ENCODE measurements at regions not wholly inside any gene's neighbourhood (a gene's known extent, or its start where the extent isn't known, plus 50 kb on each side); places are given as distances from the start of the nearest gene placed in this dataset.
"Not testable (repeated sequence)": the region's sequence is repeated elsewhere in the genome, so short reads cannot be mapped to it uniquely, and the experiment has no call there.

DNA sequence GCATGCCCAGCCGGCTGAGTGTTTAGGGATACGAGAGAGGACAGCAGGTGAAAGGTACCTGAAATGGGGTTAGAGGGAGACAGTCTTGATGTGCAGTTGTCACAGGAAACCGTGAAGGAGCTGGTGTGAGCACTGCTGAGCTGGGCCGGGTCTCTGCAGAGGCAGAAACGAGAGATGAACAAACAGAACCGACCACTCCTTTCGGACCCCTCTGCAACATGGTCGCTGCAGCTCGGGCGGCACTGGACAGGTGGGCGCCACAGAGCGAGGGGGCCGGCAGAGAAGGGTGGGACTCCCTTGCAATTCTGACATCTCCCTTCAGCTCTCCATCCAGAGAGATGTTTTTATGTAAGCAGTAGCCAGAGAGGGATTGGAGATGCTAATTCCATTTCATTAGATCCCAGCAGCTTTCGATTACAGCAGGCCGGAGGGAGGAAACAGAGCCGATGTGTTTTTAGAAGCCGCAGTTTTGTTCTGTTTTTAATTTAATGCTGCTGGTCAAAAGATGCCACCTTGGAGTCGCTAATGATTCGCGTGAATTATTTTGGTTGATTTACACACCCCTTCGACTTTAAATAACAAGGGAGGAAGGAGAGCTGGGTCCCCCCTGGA is 86.3 kb upstream of the RPL38 start:
- in situ Hi-C loops (cut with HindIII; ENCODE audit: low pct_unique_long_range_greater_than_20kb, low sequenced_read_pairs): no loop called here
- no peak for DNase-seq (ENCODE audit: low read depth in 1 of 2, low spot score in 1 of 2)
- no peak for TF ChIP-seq JUND (IDR thresholded peaks at IDR 0.05; ENCODE audit: low read depth)

- peak; percentile 36 to 38 for DNase-seq (ENCODE audit: low read depth in 1 of 2, low spot score in 1 of 2)
- in situ Hi-C loops (cut with HindIII; ENCODE audit: low pct_unique_long_range_greater_than_20kb, low sequenced_read_pairs): no loop called here
Measured at GRCh38 chr17:74117999-74118421, 85.5 kb upstream of the RPL38 start.

GRCh38 chr17:74118504-74118903 is 85.0 kb upstream of the RPL38 start:
- DNase-seq (ENCODE audit: low read depth in 1 of 2, low spot score in 1 of 2): peak in 1 of 2 experiments; percentile 10
- in situ Hi-C loops (cut with HindIII; ENCODE audit: low pct_unique_long_range_greater_than_20kb, low sequenced_read_pairs): no loop called here
- no peak for TF ChIP-seq JUND (IDR thresholded peaks at IDR 0.05; ENCODE audit: low read depth)

More at GRCh38 chr17:74117999-74118421, 85.5 kb upstream of the RPL38 start:
- TF ChIP-seq JUND (IDR thresholded peaks at IDR 0.05; ENCODE audit: low read depth): no peak

DNA sequence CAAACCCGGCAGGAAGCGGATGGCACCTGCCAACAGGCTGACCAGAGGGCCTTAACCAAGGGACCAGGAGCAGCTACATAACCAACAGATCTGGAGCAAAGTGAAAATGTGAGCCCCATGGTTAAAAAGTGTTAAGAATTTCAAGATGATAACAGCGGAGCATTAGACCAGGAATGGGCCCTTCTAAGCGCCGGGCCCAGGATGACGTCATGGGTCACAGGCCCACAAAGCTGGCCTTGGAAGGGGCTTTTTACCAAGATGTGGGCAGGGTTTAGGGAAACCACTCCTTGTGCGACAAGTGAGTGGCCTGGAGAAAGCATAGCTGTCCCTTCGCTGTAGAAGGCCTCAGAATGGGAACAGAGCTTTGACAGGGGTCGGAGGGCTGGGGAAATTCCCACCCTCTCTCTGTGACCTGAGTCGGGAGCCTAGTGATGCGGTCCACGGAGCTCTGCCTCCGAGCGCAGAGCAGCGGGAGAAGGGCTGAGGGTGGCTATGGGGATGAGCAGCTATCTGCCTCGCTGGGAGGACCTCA is 84.4 kb upstream of the RPL38 start:
- TF ChIP-seq JUND (IDR thresholded peaks at IDR 0.05; ENCODE audit: low read depth): no peak
- no peak for DNase-seq (ENCODE audit: low read depth in 1 of 2, low spot score in 1 of 2)
- in situ Hi-C loops (cut with HindIII; ENCODE audit: low pct_unique_long_range_greater_than_20kb, low sequenced_read_pairs): no loop called here

GRCh38 chr17:74119965-74120364 is 83.5 kb upstream of the RPL38 start:
- no peak for TF ChIP-seq JUND (IDR thresholded peaks at IDR 0.05; ENCODE audit: low read depth)
- in situ Hi-C loops (cut with HindIII; ENCODE audit: low pct_unique_long_range_greater_than_20kb, low sequenced_read_pairs): no loop called here
- DNase-seq (ENCODE audit: low read depth in 1 of 2, low spot score in 1 of 2): no peak

DNA sequence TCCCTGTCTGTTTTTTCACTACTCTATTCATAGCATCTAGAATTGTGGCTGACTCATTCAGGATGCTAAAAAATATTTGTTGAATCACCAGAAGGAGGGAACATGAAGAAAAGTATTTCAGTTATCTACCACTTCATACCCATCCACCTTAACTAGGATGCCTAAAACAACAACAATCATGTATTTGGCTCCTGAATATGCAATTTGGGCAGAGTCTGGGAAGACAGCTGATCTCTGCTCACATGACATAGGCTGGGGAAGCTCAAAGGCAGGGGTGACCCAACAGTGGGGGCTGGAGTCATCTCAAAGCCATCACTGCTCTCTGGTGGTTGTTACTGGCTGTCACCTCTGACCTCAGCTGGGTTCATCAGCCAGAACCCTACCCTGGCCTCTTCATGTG is 80.1 kb upstream of the RPL38 start:
- DNase-seq (ENCODE audit: low read depth in 1 of 2, low spot score in 1 of 2): no peak
- in situ Hi-C loops (cut with HindIII; ENCODE audit: low pct_unique_long_range_greater_than_20kb, low sequenced_read_pairs): no loop called here
- TF ChIP-seq JUND (IDR thresholded peaks at IDR 0.05; ENCODE audit: low read depth): no peak

DNA sequence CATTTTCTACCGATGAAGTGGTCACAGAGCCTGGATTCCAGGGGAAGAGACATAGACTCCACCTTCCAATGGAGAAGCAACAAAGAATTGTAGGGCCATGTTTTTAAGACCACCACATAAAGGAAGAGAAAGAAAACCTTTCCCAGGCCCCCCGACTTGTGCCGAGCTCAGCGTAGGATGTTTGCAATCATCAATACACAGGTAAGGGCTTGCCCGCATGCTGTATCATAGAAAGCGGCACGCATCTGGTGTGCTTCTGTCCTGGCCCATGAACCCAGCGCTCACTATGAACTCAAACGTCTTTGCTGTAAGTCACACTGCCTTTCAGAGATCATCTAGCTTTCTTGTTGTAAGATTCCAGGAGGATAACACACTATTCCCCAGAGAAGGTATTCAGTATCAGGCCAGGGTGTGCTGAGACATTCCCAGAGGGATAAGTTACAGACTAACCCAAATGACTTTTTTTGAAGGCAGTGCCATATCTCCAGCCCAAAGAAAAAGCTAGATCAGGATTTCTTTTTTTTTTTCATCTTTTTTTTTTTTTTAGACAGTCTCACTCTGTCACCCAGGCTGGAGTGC is 79.5 kb upstream of the RPL38 start:
- in situ Hi-C loops (cut with HindIII; ENCODE audit: low pct_unique_long_range_greater_than_20kb, low sequenced_read_pairs): no loop called here
- DNase-seq (ENCODE audit: low read depth in 1 of 2, low spot score in 1 of 2): no peak
- no peak for TF ChIP-seq JUND (IDR thresholded peaks at IDR 0.05; ENCODE audit: low read depth)

GRCh38 chr17:74125156-74125555 is 78.3 kb upstream of the RPL38 start:
- in situ Hi-C loops (cut with HindIII; ENCODE audit: low pct_unique_long_range_greater_than_20kb, low sequenced_read_pairs): no loop called here
- peak; percentile 52 to 60 for DNase-seq (ENCODE audit: low read depth in 1 of 2, low spot score in 1 of 2)
- TF ChIP-seq JUND (IDR thresholded peaks at IDR 0.05; ENCODE audit: low read depth): no peak

- in situ Hi-C loops (cut with HindIII; ENCODE audit: low pct_unique_long_range_greater_than_20kb, low sequenced_read_pairs): no loop called here
- TF ChIP-seq JUND (IDR thresholded peaks at IDR 0.05; ENCODE audit: low read depth): no peak
- no peak for DNase-seq (ENCODE audit: low read depth in 1 of 2, low spot score in 1 of 2)
Measured at GRCh38 chr17:74126179-74126900, 77.1 kb upstream of the RPL38 start.

- DNase-seq (ENCODE audit: low read depth in 1 of 2, low spot score in 1 of 2): no peak
- TF ChIP-seq JUND (IDR thresholded peaks at IDR 0.05; ENCODE audit: low read depth): no peak
- in situ Hi-C loops (cut with HindIII; ENCODE audit: low pct_unique_long_range_greater_than_20kb, low sequenced_read_pairs): no loop called here
Measured at GRCh38 chr17:74126959-74127358, 76.5 kb upstream of the RPL38 start.

GRCh38 chr17:74128456-74129211 is 74.8 kb upstream of the RPL38 start:
- no peak for TF ChIP-seq JUND (IDR thresholded peaks at IDR 0.05; ENCODE audit: low read depth)
- DNase-seq (ENCODE audit: low read depth in 1 of 2, low spot score in 1 of 2): no peak
- in situ Hi-C loops (cut with HindIII; ENCODE audit: low pct_unique_long_range_greater_than_20kb, low sequenced_read_pairs): no loop called here

DNA sequence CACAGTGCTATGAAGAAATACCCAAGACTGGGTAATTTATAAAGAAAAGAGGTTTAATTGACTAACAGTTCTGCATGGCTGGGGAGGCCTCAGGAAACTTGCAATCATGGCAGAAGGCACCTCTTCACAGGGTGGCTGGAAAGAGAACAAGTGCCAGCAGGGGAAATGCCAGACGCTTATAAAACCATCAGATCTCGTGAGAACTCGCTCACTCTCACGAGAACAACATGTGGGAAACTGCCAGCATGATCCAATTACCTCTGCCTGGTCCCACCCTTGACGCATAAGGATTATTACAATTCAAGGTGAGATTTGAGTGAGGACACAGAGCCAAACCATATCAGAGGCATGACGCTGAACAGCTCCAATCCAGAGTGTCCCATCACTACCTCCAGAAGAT is 73.7 kb upstream of the RPL38 start:
- DNase-seq (ENCODE audit: low read depth in 1 of 2, low spot score in 1 of 2); in situ Hi-C loops (cut with HindIII; ENCODE audit: low pct_unique_long_range_greater_than_20kb, low sequenced_read_pairs): not testable (repeated sequence)

Measured in T47D (cell line).